A673 (cell line): ENCODE measurements at regions not wholly inside any gene's neighbourhood (a gene's known extent, or its start where the extent isn't known, plus 50 kb on each side); places are given as distances from the start of the nearest gene placed in this dataset.

Experiments
- EZH2 ChIP-seq: fragments of 200-600 bp; sonication (generic); IDR thresholded peaks from 2 replicates; pipeline ENCODE4 v1.6.1; 2017; ENCODE audit warnings: borderline replicate concordance, low read depth, mild to moderate bottlenecking, mixed read lengths, antibody characterized with exemption, low read length; ENCODE audit not compliant: poor library complexity, severe bottlenecking
- TF ChIP-seq, protein P1 (sequence below): fragments of 300-800, 200-600 bp; sonication (generic); conservative IDR thresholded peaks from 2 replicates; pipeline ENCODE4 v1.5.1; 2017; ENCODE audit warnings: low read depth, mild to moderate bottlenecking, antibody characterized with exemption, low read length, moderate library complexity, mixed read lengths

- TF ChIP-seq, protein P1, sequence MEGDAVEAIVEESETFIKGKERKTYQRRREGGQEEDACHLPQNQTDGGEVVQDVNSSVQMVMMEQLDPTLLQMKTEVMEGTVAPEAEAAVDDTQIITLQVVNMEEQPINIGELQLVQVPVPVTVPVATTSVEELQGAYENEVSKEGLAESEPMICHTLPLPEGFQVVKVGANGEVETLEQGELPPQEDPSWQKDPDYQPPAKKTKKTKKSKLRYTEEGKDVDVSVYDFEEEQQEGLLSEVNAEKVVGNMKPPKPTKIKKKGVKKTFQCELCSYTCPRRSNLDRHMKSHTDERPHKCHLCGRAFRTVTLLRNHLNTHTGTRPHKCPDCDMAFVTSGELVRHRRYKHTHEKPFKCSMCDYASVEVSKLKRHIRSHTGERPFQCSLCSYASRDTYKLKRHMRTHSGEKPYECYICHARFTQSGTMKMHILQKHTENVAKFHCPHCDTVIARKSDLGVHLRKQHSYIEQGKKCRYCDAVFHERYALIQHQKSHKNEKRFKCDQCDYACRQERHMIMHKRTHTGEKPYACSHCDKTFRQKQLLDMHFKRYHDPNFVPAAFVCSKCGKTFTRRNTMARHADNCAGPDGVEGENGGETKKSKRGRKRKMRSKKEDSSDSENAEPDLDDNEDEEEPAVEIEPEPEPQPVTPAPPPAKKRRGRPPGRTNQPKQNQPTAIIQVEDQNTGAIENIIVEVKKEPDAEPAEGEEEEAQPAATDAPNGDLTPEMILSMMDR: no peak
- TF ChIP-seq EZH2: no peak
Measured at GRCh38 chr2:106724301-106724794, 161.6 kb downstream of the ST6GAL2 start.
